Muscle layer of duodenum (tissue), 2 donors: ENCODE measurements at regions not wholly inside any gene's neighbourhood (a gene's known extent, or its start where the extent isn't known, plus 50 kb on each side); places are given as distances from the start of the nearest gene placed in this dataset.
"Not testable (repeated sequence)": the region's sequence is repeated elsewhere in the genome, so short reads cannot be mapped to it uniquely, and the experiment has no call there.

Source experiments
- H3K27ac ChIP-seq: one replicate; pipeline ENCODE4 v1.7.0; 2013; ENCODE audit warnings: mild to moderate bottlenecking, low read length
- H3K27me3 ChIP-seq: one replicate; pipeline ENCODE4 v1.7.0; 2013; ENCODE audit warnings: low read depth, mild to moderate bottlenecking, control low read depth, low read length
- H3K36me3 ChIP-seq, 2 donors: one replicate each; pipeline ENCODE4 v1.7.0; 2013; ENCODE audit warnings: low read length in 2 of 2, control low read depth in 1 of 2, mild to moderate bottlenecking in 1 of 2; ENCODE audit not compliant: insufficient read depth in 2 of 2, control insufficient read depth in 1 of 2
- H3K4me1 ChIP-seq, 2 donors: one replicate each; pipeline ENCODE4 v1.7.0; 2013; ENCODE audit warnings: low read length in 2 of 2, mild to moderate bottlenecking in 2 of 2, control low read depth in 1 of 2, moderate library complexity in 1 of 2; ENCODE audit not compliant: insufficient read depth in 2 of 2, control insufficient read depth in 1 of 2
- H3K4me3 ChIP-seq, 2 donors: one replicate each; pipeline ENCODE4 v1.7.0; 2013; ENCODE audit warnings: low read length in 2 of 2, low read depth in 1 of 2, mild to moderate bottlenecking in 1 of 2
- H3K9me3 ChIP-seq, 2 donors: one replicate each; pipeline ENCODE4 v1.7.0; 2013; ENCODE audit warnings: low read length in 2 of 2, control low read depth in 1 of 2, mild to moderate bottlenecking in 1 of 2; ENCODE audit not compliant: control insufficient read depth in 1 of 2
- donor health status: healthy.

GRCh38 chr6:132122871-132123270 is 171.7 kb upstream of the CCN2 start:
- Histone ChIP-seq H3K4me1 (no peaks in the 10 kb centered on the region), H3K4me3 (no peak overlapping the region), H3K36me3 (no peaks in the 10 kb centered on the region), H3K27me3 (no peaks in the 10 kb centered on the region), H3K27ac (no peak overlapping the region), H3K9me3 (no peaks in the 10 kb centered on the region)

- H3K27ac ChIP-seq: no peak overlapping the region
- H3K36me3 ChIP-seq: no peaks in the 10 kb centered on the region
- H3K4me3 ChIP-seq: no peak overlapping the region
- H3K9me3 ChIP-seq: no peaks in the 10 kb centered on the region
- H3K27me3 ChIP-seq: no peaks in the 10 kb centered on the region
- H3K4me1 ChIP-seq: no peaks in the 10 kb centered on the region
These were observed 171.0 kb upstream of the CCN2 start for GRCh38 chr6:132122176-132122575.

- H3K27me3 ChIP-seq: no peaks in the 10 kb centered on the region
- no peak overlapping the region for H3K27ac ChIP-seq
- H3K4me3 ChIP-seq: no peak overlapping the region
- H3K36me3 ChIP-seq: no peaks in the 10 kb centered on the region
- no peaks in the 10 kb centered on the region for H3K4me1 ChIP-seq
- no peaks in the 10 kb centered on the region for H3K9me3 ChIP-seq
These were observed 167.0 kb upstream of the CCN2 start for GRCh38 chr6:132118144-132118543.

- Histone ChIP-seq H3K27me3 (no peaks in the 10 kb centered on the region), H3K36me3 (no peaks in the 10 kb centered on the region)
These were observed 164.7 kb upstream of the CCN2 start for GRCh38 chr6:132115714-132116366.

GRCh38 chr6:132114201-132114825 is 163.1 kb upstream of the CCN2 start:
- H3K4me3 ChIP-seq: no peak overlapping the region
- H3K27me3 ChIP-seq: no peaks in the 10 kb centered on the region
- H3K36me3 ChIP-seq: no peaks in the 10 kb centered on the region
- H3K4me1 ChIP-seq: no peaks in the 10 kb centered on the region
- H3K9me3 ChIP-seq: peaks cover 0 to 2% of the 10 kb centered on the region in 2 donors
- no peak overlapping the region for H3K27ac ChIP-seq

More at GRCh38 chr6:132115714-132116366, 164.7 kb upstream of the CCN2 start:
- Histone ChIP-seq H3K27ac (no peak overlapping the region), H3K9me3 (no peaks in the 10 kb centered on the region), H3K4me1 (no peaks in the 10 kb centered on the region), H3K4me3 (no peak overlapping the region)

- not testable (repeated sequence) for H3K27ac ChIP-seq, H3K27me3 ChIP-seq, H3K4me3 ChIP-seq, H3K36me3 ChIP-seq, H3K4me1 ChIP-seq, H3K9me3 ChIP-seq
These were observed 158.6 kb upstream of the CCN2 start for GRCh38 chr6:132109752-132110151.

GRCh38 chr6:132107896-132108295 is 156.7 kb upstream of the CCN2 start:
- H3K4me1 ChIP-seq: no peaks in the 10 kb centered on the region
- no peaks in the 10 kb centered on the region for H3K27me3 ChIP-seq
- no peak overlapping the region for H3K4me3 ChIP-seq
- H3K9me3 ChIP-seq: peaks cover 0 to 4% of the 10 kb centered on the region in 2 donors
- no peak overlapping the region for H3K27ac ChIP-seq
- no peaks in the 10 kb centered on the region for H3K36me3 ChIP-seq

- Histone ChIP-seq H3K4me3 (no peak overlapping the region), H3K36me3 (no peaks in the 10 kb centered on the region)
These were observed 150.4 kb upstream of the CCN2 start for GRCh38 chr6:132101535-132101934.

GRCh38 chr6:132100388-132100990 is 149.3 kb upstream of the CCN2 start:
- no peaks in the 10 kb centered on the region for H3K36me3 ChIP-seq
- H3K9me3 ChIP-seq: no peaks in the 10 kb centered on the region
- H3K4me1 ChIP-seq: peaks cover 0 to 8% of the 10 kb centered on the region in 2 donors
- no peak overlapping the region for H3K27ac ChIP-seq
- H3K27me3 ChIP-seq: no peaks in the 10 kb centered on the region
- H3K4me3 ChIP-seq: no peak overlapping the region

More at GRCh38 chr6:132101535-132101934, 150.4 kb upstream of the CCN2 start:
- Histone ChIP-seq H3K9me3 (no peaks in the 10 kb centered on the region), H3K27ac (no peak overlapping the region), H3K4me1 (peaks cover 0 to 8% of the 10 kb centered on the region in 2 donors), H3K27me3 (no peaks in the 10 kb centered on the region)

GRCh38 chr6:132096996-132097395 is 145.8 kb upstream of the CCN2 start:
- H3K4me1 ChIP-seq: peaks cover 0 to 8% of the 10 kb centered on the region in 2 donors

GRCh38 chr6:132096245-132096644 is 145.1 kb upstream of the CCN2 start:
- Histone ChIP-seq H3K36me3 (no peaks in the 10 kb centered on the region), H3K4me1 (peaks cover 0 to 8% of the 10 kb centered on the region in 2 donors), H3K9me3 (no peaks in the 10 kb centered on the region), H3K27ac (no peak overlapping the region), H3K27me3 (no peaks in the 10 kb centered on the region), H3K4me3 (no peak overlapping the region)

More at GRCh38 chr6:132096996-132097395, 145.8 kb upstream of the CCN2 start:
- no peak overlapping the region for H3K4me3 ChIP-seq
- H3K27me3 ChIP-seq: no peaks in the 10 kb centered on the region
- no peak overlapping the region for H3K27ac ChIP-seq
- H3K36me3 ChIP-seq: no peaks in the 10 kb centered on the region
- no peaks in the 10 kb centered on the region for H3K9me3 ChIP-seq
